ENCODE measurements at regions not wholly inside any gene's neighbourhood (a gene's known extent, or its start where the extent isn't known, plus 50 kb on each side); places are given as distances from the start of the nearest gene placed in this dataset.

DNA sequence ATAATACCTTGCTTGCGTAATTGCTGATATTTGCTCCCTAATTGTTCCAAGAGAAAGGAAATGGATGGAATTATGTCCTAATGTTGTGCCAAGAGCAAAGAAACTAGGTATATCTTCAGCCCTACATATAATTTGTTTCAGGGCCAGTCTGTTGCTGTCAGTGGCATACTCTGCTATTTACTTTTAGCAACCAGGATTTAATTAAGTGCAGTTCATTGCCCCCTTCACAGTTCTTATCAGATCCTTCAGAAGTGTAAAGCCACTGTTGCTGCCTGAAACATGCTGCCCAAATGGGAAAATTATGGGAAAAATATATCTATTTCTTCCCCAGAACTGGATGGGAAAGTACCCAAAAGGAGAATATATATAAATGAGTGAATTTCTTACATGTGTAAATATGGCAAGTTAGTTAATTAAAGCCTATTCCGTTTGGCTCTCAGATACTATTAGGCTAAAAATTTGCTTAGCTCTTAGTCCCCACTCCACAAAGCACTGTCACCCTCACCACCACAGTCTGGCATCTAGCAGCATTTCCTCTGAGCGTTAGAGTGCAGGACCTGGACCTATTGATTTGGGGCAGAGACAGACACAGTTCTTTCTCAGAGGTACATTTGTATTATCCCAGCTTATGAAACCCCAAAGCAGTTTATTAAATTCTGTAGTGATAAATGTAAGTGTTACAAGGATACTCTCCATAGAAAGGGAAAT is 72.8 kb upstream of the DTNA start:
- no peak overlapping the region for H3K4me3 Mint-ChIP-seq
- H3K4me1 Mint-ChIP-seq = no peaks in the 10 kb centered on the region
- H3K27me3 Mint-ChIP-seq = no peaks in the 10 kb centered on the region
- no peaks in the 10 kb centered on the region for H3K9me3 Mint-ChIP-seq
- H3K36me3 Mint-ChIP-seq = no peaks in the 10 kb centered on the region
- DNase-seq = no peak
- H3K27ac Mint-ChIP-seq = no peak overlapping the region

DNA sequence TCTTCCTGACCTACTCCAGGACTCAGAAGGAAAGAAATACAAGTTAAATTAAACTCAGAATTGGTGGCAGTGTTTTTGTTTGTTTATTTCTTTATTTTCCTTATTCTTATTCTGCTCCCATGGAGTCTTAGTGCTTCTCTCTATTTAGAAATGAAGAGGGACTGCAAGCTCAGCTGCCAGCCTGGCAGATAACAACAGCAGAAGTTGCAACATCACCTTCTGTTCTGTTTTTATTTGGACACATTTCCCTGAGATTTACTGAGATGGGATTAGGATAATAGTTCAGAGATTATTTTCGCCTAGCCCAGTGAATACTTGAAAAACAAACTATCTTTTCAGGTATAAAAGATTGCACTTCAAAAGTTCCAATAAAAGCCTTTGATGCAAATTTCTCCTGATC is 70.4 kb upstream of the DTNA start:
- Mint-ChIP-seq H3K4me1 (no peaks in the 10 kb centered on the region), H3K4me3 (no peak overlapping the region), H3K27me3 (no peaks in the 10 kb centered on the region), H3K36me3 (no peaks in the 10 kb centered on the region), H3K27ac (no peak overlapping the region), H3K9me3 (no peaks in the 10 kb centered on the region)
- no peak for DNase-seq

DNA sequence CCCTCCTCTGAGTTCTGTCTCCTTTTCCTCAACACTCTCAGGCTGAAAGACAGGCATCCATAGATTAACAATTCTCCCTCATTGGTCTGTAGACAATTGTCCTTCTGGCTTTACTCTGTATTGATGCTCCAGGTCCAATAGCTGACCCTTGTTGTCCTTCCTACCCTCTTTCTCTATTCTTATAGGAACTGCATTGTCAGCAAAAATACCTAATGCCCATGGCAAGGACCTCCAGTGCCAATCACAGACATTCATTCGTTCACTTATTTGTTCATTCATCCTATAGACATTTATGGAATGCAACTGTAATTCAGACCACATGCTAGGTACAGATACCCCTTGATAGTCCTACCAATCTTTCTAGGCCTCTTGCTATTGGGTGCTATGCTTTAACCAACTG is 69.8 kb upstream of the DTNA start:
- Mint-ChIP-seq H3K9me3 (no peaks in the 10 kb centered on the region), H3K4me1 (no peaks in the 10 kb centered on the region), H3K36me3 (no peaks in the 10 kb centered on the region), H3K4me3 (no peak overlapping the region), H3K27ac (no peak overlapping the region), H3K27me3 (no peaks in the 10 kb centered on the region)
- no peak for DNase-seq

DNA sequence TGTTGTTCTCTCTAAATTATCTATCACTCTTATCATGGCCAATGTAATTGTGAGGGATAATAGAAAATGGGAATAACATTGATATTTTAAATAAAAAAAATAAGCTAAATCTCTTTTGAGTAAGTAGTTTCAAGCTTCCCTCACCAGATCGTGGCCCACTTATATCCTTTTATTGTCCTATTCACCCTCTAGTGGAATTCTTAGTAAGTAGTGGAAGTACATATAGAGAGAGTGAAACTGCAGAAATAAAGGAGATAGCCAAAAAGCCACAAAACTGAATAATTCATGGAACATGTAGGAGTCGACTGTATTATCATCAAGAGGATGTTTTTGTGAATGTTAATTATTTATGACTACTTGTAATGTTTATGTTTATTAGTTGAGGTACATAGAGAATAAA is 66.1 kb upstream of the DTNA start:
- Mint-ChIP-seq H3K27ac (no peak overlapping the region), H3K4me3 (no peak overlapping the region), H3K27me3 (peaks cover 5% of the 10 kb centered on the region), H3K4me1 (no peaks in the 10 kb centered on the region), H3K9me3 (no peaks in the 10 kb centered on the region), H3K36me3 (no peaks in the 10 kb centered on the region)
- no peak for DNase-seq

DNA sequence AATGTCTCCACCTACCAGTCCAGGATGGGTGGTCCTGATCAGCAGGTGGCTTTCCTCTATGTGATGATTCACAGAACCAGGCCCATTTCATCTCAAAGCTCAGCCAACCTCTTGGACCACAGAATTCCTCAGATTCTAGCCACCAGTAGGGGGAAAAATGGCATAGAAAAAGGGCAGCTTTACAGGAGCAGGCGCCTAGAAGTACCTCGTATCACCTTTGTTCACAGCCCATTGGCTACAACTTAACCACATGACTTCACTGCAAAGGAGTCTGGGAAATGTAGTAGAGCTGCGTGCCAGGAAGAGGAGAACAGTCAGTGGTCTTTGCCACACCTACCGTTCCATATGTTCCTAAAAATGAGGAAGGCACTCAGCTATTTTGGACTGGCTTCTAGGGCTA is 62.8 kb upstream of the DTNA start:
- Mint-ChIP-seq H3K4me3 (no peak overlapping the region), H3K27ac (no peak overlapping the region), H3K9me3 (no peaks in the 10 kb centered on the region)

DNA sequence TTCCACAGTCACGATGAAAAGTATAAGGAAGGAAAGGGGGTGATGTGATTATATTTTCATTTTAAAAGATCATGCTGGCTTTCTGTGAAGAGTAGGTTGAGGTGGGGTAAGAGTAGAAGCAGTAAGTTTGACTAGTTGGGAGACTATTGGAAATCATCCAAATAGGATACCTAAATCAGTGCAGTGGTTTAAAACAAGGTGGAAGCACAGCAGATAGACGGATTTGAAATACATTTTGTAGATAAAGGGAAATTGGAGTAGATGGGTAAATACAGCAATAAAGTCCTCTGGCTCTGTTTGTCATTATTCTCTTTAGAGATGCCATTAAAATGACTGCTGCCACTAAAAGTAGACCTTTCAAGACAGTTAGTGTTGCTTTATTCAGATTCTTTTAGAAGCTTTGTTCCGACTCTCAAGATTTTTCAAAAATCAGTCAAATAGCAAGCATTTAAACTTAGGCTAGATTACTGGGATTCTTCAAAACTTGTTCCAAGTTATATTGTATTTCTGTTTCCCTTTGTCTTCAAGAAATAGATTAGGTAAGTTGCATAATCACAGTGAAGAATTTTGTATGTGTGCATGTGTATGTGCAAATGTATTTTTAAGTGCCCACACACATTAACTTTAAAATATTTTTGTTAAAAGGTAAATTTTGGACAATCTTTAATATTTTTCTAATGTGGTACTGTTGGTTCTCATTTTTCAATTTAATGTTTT is 61.7 kb upstream of the DTNA start:
- H3K4me3 Mint-ChIP-seq = no peak overlapping the region
- peaks cover 22% of the 10 kb centered on the region for H3K27me3 Mint-ChIP-seq
- no peaks in the 10 kb centered on the region for H3K36me3 Mint-ChIP-seq
- peaks cover 2% of the 10 kb centered on the region for H3K4me1 Mint-ChIP-seq
- no peaks in the 10 kb centered on the region for H3K9me3 Mint-ChIP-seq
- DNase-seq = no peak
- H3K27ac Mint-ChIP-seq = no peak overlapping the region

More for the DNA sequence above, 62.8 kb upstream of the DTNA start:
- Mint-ChIP-seq H3K27me3 (peaks cover 18% of the 10 kb centered on the region), H3K4me1 (peaks cover 2% of the 10 kb centered on the region), H3K36me3 (no peaks in the 10 kb centered on the region)
- DNase-seq = no peak

DNA sequence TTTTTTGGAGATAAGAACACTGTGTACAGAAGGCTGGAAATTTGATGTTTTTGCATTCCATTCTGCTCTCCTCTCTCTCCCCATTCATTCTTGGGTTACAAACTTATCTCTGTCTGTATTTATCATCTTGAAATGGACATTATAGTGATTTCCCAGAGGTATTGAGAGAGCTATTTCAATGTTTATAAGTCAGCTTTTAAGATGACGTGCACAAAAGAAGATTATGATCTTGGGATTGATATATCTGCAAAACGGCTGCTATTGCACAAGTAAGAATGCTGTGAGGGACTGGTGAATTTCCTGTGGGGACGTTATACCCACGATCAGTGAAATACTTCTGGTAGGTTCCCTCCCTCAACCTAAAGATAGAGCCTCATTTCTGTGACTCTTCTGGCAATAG is 61.0 kb upstream of the DTNA start:
- Mint-ChIP-seq H3K36me3 (no peaks in the 10 kb centered on the region), H3K4me3 (no peak overlapping the region), H3K4me1 (peaks cover 2% of the 10 kb centered on the region), H3K9me3 (no peaks in the 10 kb centered on the region), H3K27me3 (peaks cover 22% of the 10 kb centered on the region), H3K27ac (no peak overlapping the region)
- DNase-seq = no peak

DNA sequence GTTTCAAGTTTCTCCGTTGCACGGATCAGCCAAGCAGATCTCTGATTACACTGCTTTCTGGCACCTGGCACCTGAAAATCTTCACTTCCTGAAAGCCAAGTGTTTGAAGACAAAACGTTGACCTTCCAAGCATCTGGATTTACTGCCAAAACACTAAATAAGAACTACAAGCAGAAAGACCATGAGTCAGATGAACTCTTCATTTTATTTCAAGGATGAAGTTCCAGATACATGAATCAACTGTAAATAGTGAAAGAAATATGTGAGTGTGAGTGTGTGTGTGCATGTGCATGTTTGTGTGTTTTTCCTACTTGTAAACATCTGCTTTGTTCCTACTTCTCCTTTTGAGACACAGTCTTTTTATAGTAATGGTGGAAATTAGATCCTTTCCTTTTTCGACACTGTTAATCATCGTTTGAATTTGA is 60.0 kb upstream of the DTNA start:
- DNase-seq = no peak
- Mint-ChIP-seq H3K36me3 (no peaks in the 10 kb centered on the region), H3K9me3 (no peaks in the 10 kb centered on the region), H3K4me3 (no peak overlapping the region), H3K4me1 (peaks cover 2% of the 10 kb centered on the region), H3K27me3 (peaks cover 22% of the 10 kb centered on the region), H3K27ac (no peak overlapping the region)

DNA sequence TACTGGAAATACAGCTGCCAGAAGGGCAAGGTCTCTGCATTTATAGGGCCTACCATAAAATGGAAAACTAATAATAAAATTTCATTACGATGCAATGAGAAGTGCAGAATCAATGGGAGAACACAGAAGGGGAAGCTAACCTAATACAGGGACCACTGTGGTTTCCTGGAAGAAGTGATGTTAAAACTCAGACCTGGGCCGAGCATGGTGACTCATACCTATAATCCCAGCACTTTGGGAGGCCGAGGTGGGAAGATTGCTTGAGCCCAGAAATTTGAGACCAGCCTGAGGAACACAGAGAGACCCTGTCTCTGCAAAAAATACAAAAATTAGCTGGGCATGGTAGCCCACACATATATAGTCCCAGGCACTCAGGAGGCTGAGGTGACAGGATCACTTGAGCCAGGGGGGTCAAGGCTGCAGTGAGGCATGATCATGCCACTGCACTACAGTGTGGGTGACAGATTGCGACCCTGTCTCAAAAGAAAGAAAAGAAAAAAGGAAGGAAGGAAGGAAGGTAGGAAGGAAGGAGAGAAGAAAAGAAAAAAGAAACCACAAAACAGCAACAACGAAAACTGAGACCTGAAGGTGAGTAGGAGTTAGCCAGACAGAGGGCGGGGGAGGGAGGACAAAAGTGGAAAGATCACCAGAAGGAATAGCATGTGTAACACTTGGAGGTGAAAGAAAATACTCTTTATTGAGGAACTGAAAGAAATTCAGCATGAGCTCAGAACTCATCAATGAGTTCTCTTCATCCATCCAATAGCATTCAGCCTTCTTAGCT is 58.3 kb upstream of the DTNA start:
- Mint-ChIP-seq H3K9me3 (no peaks in the 10 kb centered on the region), H3K27ac (no peak overlapping the region), H3K36me3 (no peaks in the 10 kb centered on the region), H3K4me3 (no peak overlapping the region), H3K4me1 (peaks cover 2% of the 10 kb centered on the region), H3K27me3 (peaks cover 22% of the 10 kb centered on the region)
- DNase-seq = no peak

DNA sequence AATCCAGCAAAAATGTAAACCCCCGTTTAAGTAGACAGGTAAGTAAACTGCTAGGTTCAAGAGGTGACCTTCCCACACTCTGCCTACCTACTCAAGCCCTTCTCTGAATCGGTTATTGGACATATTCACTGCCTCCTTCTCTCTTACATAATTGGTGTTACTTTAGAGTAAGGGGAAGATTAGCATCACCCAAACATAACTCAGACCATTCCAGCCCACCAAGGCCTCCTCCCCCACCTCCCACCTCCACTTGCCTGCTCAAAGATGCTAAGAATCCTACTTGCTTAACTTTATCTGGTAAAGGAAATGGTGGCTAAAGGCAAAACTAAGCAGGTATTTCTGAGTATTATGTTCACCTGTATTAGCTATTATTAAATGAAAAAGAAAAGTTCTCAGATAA is 55.0 kb upstream of the DTNA start:
- Mint-ChIP-seq H3K27ac (no peak overlapping the region), H3K36me3 (no peaks in the 10 kb centered on the region), H3K4me1 (peaks cover 2% of the 10 kb centered on the region), H3K27me3 (peaks cover 22% of the 10 kb centered on the region), H3K4me3 (no peak overlapping the region), H3K9me3 (no peaks in the 10 kb centered on the region)
- DNase-seq = no peak

DNA sequence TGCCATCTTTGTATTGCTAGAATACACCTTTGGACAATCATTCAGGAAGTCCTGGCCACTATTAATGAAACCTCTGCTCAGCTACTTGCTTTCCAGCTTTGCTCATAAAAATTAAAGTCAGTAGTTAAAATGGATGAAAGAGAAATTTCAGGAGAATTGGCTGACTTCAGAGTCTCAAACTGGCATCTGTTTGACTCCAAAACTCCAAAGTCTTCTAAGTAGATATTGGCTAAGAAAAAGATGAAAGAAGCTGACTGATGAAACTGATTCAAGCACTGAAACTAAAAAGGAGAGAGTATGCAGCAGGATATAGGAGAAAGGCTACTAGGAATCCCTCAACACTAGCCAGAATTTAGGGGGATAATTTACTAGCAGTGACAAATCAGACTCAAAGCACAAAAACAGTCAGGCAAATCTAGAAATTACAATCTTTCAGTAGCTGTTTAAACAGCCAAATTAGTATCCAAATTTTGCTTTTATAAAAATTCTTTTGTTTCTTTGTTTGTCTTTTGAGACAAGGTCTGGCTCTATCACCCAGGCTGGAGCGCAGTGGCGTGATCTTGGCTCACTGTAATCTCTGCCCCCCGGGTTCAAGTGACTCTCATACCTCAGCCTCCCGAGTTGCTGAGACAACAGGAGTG is 52.1 kb upstream of the DTNA start:
- peaks cover 24% of the 10 kb centered on the region for H3K27me3 Mint-ChIP-seq
- no peak overlapping the region for H3K27ac Mint-ChIP-seq
- no peaks in the 10 kb centered on the region for H3K4me1 Mint-ChIP-seq
- no peak for DNase-seq
- H3K36me3 Mint-ChIP-seq = no peaks in the 10 kb centered on the region
- H3K9me3 Mint-ChIP-seq = no peaks in the 10 kb centered on the region
- H3K4me3 Mint-ChIP-seq = no peak overlapping the region

DNA sequence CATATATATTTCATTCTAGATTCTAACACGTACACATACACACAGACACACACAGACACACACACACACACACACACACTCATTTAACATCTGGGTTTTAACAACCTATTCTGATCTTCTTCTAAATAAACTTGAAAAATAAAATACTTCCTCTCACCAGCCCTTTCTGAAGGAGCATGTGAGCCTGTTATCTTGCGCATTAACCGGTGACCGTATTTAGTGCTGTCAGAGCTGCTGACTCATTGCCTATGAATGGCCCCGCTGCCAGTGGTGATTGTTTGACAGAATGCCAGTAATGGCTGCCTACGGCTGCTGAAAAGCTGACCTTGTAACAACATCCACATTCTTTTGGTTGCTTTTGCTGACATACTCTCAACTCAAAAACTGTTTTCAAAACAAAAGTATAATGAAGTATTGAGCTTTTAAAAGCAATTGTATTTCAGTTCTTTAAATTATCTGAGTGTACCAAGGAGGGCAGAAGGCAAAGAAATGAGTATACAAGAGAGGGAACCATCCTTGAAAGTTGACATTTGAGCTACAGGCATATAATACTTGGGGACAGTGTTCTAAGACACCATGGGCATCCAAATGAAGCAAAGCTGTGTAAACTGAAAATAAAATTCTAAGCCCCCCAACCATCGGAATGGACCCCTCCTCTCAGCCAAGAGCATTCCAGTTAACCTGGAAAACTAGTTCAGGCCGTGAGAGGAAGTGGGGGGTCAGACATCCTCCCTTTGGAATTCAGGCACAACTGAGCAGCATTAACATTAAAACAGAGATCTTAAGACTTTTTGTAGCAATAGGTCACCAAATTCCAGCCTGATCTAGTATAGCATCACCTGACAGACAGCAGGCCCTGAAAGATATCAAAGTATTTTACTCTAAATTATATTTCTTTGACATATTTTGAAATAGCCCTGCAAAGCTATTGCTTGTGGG is 50.2 kb upstream of the DTNA start:
- no peak for DNase-seq
- Mint-ChIP-seq H3K27ac (no peak overlapping the region), H3K27me3 (peaks cover 24% of the 10 kb centered on the region), H3K4me1 (no peaks in the 10 kb centered on the region), H3K9me3 (no peaks in the 10 kb centered on the region), H3K36me3 (no peaks in the 10 kb centered on the region), H3K4me3 (no peak overlapping the region)

Measured in activated naive CD8-positive, alpha-beta T cell treated with anti-CD3 and anti-CD28 coated beads for 36 hours (primary cell).